HepG2 (cell line): ENCODE measurements at regions not wholly inside any gene's neighbourhood (a gene's known extent, or its start where the extent isn't known, plus 50 kb on each side); places are given as distances from the start of the nearest gene placed in this dataset.

Experiments used
- CAMTA2 ChIP-seq: sonication (generic); formaldehyde crosslinking; IDR thresholded peaks from 2 replicates; pipeline ENCODE4 v1.4.0; 2020; ENCODE audit warnings: mild to moderate bottlenecking, missing genetic modification reagents, borderline replicate concordance
- CCDC6 ChIP-seq: sonication (generic); formaldehyde crosslinking; IDR thresholded peaks from 2 replicates; pipeline ENCODE4 v1.8.1; 2022; ENCODE audit warnings: mild to moderate bottlenecking, missing genetic modification reagents, moderate library complexity
- CREM ChIP-seq, 2 experiments: sonication (generic) in 1 of 2; formaldehyde crosslinking in 1 of 2; IDR thresholded peaks; 2 replicates each; pipeline versions ENCODE4 v1.4.0 to v1.6.1; 2016 to 2020; ENCODE audit warnings: antibody characterized with exemption in 1 of 2, mild to moderate bottlenecking in 1 of 2, missing genetic modification reagents in 1 of 2
- MBNL3 ChIP-seq: fragments of 250-450 bp; sonication (Bioruptor Pico); conservative IDR thresholded peaks from 2 replicates; pipeline ENCODE4 v1.8.0; 2022; ENCODE audit warnings: mild to moderate bottlenecking, inconsistent platforms
- MTA1 ChIP-seq: sonication (generic); formaldehyde crosslinking; IDR thresholded peaks from 2 replicates; pipeline ENCODE4 v1.4.0; 2020; ENCODE audit warnings: missing genetic modification reagents, mild to moderate bottlenecking, borderline replicate concordance
- PCBP2 ChIP-seq: fragments of 200-400 bp; formaldehyde crosslinking; optimal IDR thresholded peaks from 2 replicates; pipeline ENCODE3; 2018; ENCODE audit warnings: low read length, low read depth; ENCODE audit not compliant: poor library complexity, severe bottlenecking
- POLR2AphosphoS2 ChIP-seq: IDR thresholded peaks from 2 replicates; pipeline ENCODE4 v1.6.1; 2011; ENCODE audit warnings: low read depth, low read length, improper control_type of control experiment
- SMYD3 ChIP-seq: sonication (generic); formaldehyde crosslinking; IDR thresholded peaks from 2 replicates; pipeline ENCODE4 v1.8.1; 2023; ENCODE audit warnings: mild to moderate bottlenecking, missing genetic modification reagents
- SOX5 ChIP-seq: IDR thresholded peaks from 2 replicates; pipeline ENCODE4 v1.6.1; 2016; ENCODE audit warnings: borderline replicate concordance
- ZFP41 ChIP-seq: sonication (generic); formaldehyde crosslinking; IDR thresholded peaks from 2 replicates; pipeline ENCODE4 v1.4.0; 2020; ENCODE audit warnings: mild to moderate bottlenecking, missing genetic modification reagents, borderline replicate concordance
- ZNF101 ChIP-seq: sonication (generic); formaldehyde crosslinking; IDR thresholded peaks from 2 replicates; pipeline ENCODE4 v1.4.0; 2020; ENCODE audit warnings: mild to moderate bottlenecking, low read depth, missing genetic modification reagents, borderline replicate concordance
- TF ChIP-seq, protein P1 (sequence below): IDR thresholded peaks from 2 replicates; pipeline ENCODE4 v1.6.1; 2016; ENCODE audit warnings: low read depth, missing genetic modification reagents, missing compliant biosample characterization
- TF ChIP-seq, protein P2 (sequence below): sonication (generic); formaldehyde crosslinking; IDR thresholded peaks from 2 replicates; pipeline ENCODE4 v1.4.0; 2020; ENCODE audit warnings: missing genetic modification reagents
- TF ChIP-seq, protein P3 (sequence below): sonication (generic); formaldehyde crosslinking; conservative IDR thresholded peaks from 2 replicates; pipeline ENCODE4 v1.4.0; 2020; ENCODE audit warnings: missing genetic modification reagents
- TF ChIP-seq, protein P4 (sequence below): sonication (generic); formaldehyde crosslinking; IDR thresholded peaks from 2 replicates; pipeline ENCODE4 v1.5.1; 2020; ENCODE audit warnings: missing genetic modification reagents, mild to moderate bottlenecking, borderline replicate concordance

GRCh38 chr10:33832124-33832787, 497.8 kb upstream of the NRP1 start (continued):
- TF ChIP-seq, protein P1, sequence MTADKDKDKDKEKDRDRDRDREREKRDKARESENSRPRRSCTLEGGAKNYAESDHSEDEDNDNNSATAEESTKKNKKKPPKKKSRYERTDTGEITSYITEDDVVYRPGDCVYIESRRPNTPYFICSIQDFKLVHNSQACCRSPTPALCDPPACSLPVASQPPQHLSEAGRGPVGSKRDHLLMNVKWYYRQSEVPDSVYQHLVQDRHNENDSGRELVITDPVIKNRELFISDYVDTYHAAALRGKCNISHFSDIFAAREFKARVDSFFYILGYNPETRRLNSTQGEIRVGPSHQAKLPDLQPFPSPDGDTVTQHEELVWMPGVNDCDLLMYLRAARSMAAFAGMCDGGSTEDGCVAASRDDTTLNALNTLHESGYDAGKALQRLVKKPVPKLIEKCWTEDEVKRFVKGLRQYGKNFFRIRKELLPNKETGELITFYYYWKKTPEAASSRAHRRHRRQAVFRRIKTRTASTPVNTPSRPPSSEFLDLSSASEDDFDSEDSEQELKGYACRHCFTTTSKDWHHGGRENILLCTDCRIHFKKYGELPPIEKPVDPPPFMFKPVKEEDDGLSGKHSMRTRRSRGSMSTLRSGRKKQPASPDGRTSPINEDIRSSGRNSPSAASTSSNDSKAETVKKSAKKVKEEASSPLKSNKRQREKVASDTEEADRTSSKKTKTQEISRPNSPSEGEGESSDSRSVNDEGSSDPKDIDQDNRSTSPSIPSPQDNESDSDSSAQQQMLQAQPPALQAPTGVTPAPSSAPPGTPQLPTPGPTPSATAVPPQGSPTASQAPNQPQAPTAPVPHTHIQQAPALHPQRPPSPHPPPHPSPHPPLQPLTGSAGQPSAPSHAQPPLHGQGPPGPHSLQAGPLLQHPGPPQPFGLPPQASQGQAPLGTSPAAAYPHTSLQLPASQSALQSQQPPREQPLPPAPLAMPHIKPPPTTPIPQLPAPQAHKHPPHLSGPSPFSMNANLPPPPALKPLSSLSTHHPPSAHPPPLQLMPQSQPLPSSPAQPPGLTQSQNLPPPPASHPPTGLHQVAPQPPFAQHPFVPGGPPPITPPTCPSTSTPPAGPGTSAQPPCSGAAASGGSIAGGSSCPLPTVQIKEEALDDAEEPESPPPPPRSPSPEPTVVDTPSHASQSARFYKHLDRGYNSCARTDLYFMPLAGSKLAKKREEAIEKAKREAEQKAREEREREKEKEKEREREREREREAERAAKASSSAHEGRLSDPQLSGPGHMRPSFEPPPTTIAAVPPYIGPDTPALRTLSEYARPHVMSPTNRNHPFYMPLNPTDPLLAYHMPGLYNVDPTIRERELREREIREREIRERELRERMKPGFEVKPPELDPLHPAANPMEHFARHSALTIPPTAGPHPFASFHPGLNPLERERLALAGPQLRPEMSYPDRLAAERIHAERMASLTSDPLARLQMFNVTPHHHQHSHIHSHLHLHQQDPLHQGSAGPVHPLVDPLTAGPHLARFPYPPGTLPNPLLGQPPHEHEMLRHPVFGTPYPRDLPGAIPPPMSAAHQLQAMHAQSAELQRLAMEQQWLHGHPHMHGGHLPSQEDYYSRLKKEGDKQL (CRISPR knock-in tag), result no peak
- TF ChIP-seq PCBP2, result no peak
- no peak for TF ChIP-seq ZFP41 (CRISPR knock-in tag)
- TF ChIP-seq CCDC6 (CRISPR knock-in tag), result no peak
- TF ChIP-seq MBNL3 (CRISPR knock-in tag), result no peak
- peak; percentile 53; the same call in 1 of the 2 replicates for TF ChIP-seq CREM (IDR thresholded peaks at IDR 0.05)
- TF ChIP-seq CREM (CRISPR knock-in tag; IDR thresholded peaks at IDR 0.05), result no peak
- TF ChIP-seq, protein P2, sequence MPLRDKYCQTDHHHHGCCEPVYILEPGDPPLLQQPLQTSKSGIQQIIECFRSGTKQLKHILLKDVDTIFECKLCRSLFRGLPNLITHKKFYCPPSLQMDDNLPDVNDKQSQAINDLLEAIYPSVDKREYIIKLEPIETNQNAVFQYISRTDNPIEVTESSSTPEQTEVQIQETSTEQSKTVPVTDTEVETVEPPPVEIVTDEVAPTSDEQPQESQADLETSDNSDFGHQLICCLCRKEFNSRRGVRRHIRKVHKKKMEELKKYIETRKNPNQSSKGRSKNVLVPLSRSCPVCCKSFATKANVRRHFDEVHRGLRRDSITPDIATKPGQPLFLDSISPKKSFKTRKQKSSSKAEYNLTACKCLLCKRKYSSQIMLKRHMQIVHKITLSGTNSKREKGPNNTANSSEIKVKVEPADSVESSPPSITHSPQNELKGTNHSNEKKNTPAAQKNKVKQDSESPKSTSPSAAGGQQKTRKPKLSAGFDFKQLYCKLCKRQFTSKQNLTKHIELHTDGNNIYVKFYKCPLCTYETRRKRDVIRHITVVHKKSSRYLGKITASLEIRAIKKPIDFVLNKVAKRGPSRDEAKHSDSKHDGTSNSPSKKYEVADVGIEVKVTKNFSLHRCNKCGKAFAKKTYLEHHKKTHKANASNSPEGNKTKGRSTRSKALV (CRISPR knock-in tag), result no peak
- no peak for TF ChIP-seq SMYD3
- TF ChIP-seq, protein P3, sequence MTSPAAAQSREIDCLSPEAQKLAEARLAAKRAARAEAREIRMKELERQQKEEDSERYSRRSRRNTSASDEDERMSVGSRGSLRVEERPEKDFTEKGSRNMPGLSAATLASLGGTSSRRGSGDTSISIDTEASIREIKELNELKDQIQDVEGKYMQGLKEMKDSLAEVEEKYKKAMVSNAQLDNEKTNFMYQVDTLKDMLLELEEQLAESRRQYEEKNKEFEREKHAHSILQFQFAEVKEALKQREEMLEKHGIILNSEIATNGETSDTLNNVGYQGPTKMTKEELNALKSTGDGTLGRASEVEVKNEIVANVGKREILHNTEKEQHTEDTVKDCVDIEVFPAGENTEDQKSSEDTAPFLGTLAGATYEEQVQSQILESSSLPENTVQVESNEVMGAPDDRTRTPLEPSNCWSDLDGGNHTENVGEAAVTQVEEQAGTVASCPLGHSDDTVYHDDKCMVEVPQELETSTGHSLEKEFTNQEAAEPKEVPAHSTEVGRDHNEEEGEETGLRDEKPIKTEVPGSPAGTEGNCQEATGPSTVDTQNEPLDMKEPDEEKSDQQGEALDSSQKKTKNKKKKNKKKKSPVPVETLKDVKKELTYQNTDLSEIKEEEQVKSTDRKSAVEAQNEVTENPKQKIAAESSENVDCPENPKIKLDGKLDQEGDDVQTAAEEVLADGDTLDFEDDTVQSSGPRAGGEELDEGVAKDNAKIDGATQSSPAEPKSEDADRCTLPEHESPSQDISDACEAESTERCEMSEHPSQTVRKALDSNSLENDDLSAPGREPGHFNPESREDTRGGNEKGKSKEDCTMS, result no peak
- TF ChIP-seq ZNF101 (CRISPR knock-in tag), result no peak
- TF ChIP-seq CAMTA2, result no peak
- TF ChIP-seq POLR2AphosphoS2, result no peak
- peak; percentile 96 for TF ChIP-seq SOX5 (CRISPR knock-in tag)
- no peak for TF ChIP-seq MTA1
- TF ChIP-seq, protein P4, sequence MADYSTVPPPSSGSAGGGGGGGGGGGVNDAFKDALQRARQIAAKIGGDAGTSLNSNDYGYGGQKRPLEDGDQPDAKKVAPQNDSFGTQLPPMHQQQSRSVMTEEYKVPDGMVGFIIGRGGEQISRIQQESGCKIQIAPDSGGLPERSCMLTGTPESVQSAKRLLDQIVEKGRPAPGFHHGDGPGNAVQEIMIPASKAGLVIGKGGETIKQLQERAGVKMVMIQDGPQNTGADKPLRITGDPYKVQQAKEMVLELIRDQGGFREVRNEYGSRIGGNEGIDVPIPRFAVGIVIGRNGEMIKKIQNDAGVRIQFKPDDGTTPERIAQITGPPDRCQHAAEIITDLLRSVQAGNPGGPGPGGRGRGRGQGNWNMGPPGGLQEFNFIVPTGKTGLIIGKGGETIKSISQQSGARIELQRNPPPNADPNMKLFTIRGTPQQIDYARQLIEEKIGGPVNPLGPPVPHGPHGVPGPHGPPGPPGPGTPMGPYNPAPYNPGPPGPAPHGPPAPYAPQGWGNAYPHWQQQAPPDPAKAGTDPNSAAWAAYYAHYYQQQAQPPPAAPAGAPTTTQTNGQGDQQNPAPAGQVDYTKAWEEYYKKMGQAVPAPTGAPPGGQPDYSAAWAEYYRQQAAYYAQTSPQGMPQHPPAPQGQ (CRISPR knock-in tag), result no peak
